GM13976 (cell line): ENCODE measurements at regions not wholly inside any gene's neighbourhood (a gene's known extent, or its start where the extent isn't known, plus 50 kb on each side); places are given as distances from the start of the nearest gene placed in this dataset.
A peak's percentile ranks its signal among the peaks of the same experiment; 100 is the strongest.

Experiments
- DNase-seq: peaks from one replicate; pipeline ENCODE4 v3.0.0; 2012; ENCODE audit warnings: low spot score
- CTCF ChIP-seq: IDR thresholded peaks from 2 replicates; pipeline ENCODE4 v1.5.1; 2012; ENCODE audit warnings: borderline replicate concordance, mild to moderate bottlenecking; ENCODE audit not compliant: insufficient read depth; ENCODE audit errors: extremely low read depth, missing control alignments, control extremely low read depth
- in situ Hi-C: fragments of 300-500 bp; cut with MboI; formaldehyde crosslinking; loops from one replicate; pipeline ENCODE4 v1.12.0; 2022; ENCODE audit warnings: low sequenced_read_pairs, mixed read lengths, inconsistent platforms; ENCODE audit not compliant: unreplicated experiment

GRCh38 chr6:18985996-18986395 is 598.8 kb downstream of the RNF144B start:
- no peak for TF ChIP-seq CTCF
- in situ Hi-C loops: loop anchor here (25.0 kb wide), 1 partner anchor 1076 kb away; no protein-coding TSS in a partner anchor
- no peak for DNase-seq

- no peak for DNase-seq
- in situ Hi-C loops: loop anchor here (25.0 kb wide), 1 partner anchor 1074 kb away; no protein-coding TSS in a partner anchor
- no peak for TF ChIP-seq CTCF
These were observed 601.5 kb downstream of the RNF144B start for GRCh38 chr6:18988636-18989035.

GRCh38 chr6:18990059-18990978 is 603.2 kb downstream of the RNF144B start:
- DNase-seq: peak; percentile 34

GRCh38 chr6:18997375-18997826 is 610.3 kb downstream of the RNF144B start:
- peak; percentile 29 for DNase-seq
- peak; percentile 41 for TF ChIP-seq CTCF
- in situ Hi-C loops: loop anchor here (25.0 kb wide), 1 partner anchor 1065 kb away; no protein-coding TSS in a partner anchor

More at GRCh38 chr6:18990059-18990978, 603.2 kb downstream of the RNF144B start:
- in situ Hi-C loops: loop anchor here (25.0 kb wide), 1 partner anchor 1072 kb away; no protein-coding TSS in a partner anchor
- TF ChIP-seq CTCF: peak; percentile 26

- in situ Hi-C loops: no loop called here
- no peak for TF ChIP-seq CTCF
- no peak for DNase-seq
These were observed 615.9 kb downstream of the RNF144B start for GRCh38 chr6:19002976-19003560.

- in situ Hi-C loops: no loop called here
- DNase-seq: no peak
- no peak for TF ChIP-seq CTCF
These were observed 617.0 kb downstream of the RNF144B start for GRCh38 chr6:19004176-19004575.
